HepG2 (cell line): ENCODE measurements at regions not wholly inside any gene's neighbourhood (a gene's known extent, or its start where the extent isn't known, plus 50 kb on each side); places are given as distances from the start of the nearest gene placed in this dataset.

Experiments
- ATAC-seq: fragments of 200-7000 bp; cut with Tn5 transposase; 3 replicates; pipeline ENCODE4 v1.9.1; 2020; ENCODE audit warnings: mild to moderate bottlenecking, moderate library complexity
- BruUV-seq: library from RNA; stranded (reverse); fragments of 400-500 nt; replicated peaks from 2 replicates; lab custom pipeline; 2021; lab: Mats Ljungman, UMichigan
- CTCF ChIA-PET: fragments of 300-600 bp; formaldehyde crosslinking; extraction: SDS; loops from one replicate; lab custom pipeline; 2021; ENCODE audit warnings: low total read pairs, inconsistent platforms, low intra/inter-chr PET ratio; lab: Yijun Ruan, JAX
- POLR2A ChIA-PET: fragments of 350-600 bp; sonication (Branson Sonifier 250); formaldehyde crosslinking; loops from one replicate; lab custom pipeline; 2020; ENCODE audit warnings: antibody characterized with exemption, inconsistent platforms; lab: Yijun Ruan, JAX
- DNase-seq: peaks from one replicate; pipeline ENCODE4 v3.0.0-alpha.2; 2015; ENCODE audit warnings: low spot score
- FAIRE-seq: peaks from 3 replicates; lab custom pipeline; 2011; peaks lifted over from hg19 to GRCh38; lab: Jason Lieb, UNC
- H2AFZ ChIP-seq: one replicate; pipeline ENCODE4 v1.6.1; 2011; ENCODE audit warnings: low read length, inconsistent platforms
- H3K27ac ChIP-seq: fragments of 300-600 bp; 3 replicates; pipeline ENCODE4 v1.8.0; 2011; ENCODE audit warnings: mixed run types, mild to moderate bottlenecking, mixed read lengths, low read length, inconsistent platforms; ENCODE audit not compliant: insufficient read depth; ENCODE audit errors: extremely low read length
- H3K27me3 ChIP-seq, 2 experiments: fragments of 200-600 bp in 1 of 2; 2 replicates in 1 of 2; 3 replicates in 1 of 2; pipeline versions ENCODE4 v1.6.0 to v1.8.0; 2011; ENCODE audit warnings: low read length in 2 of 2, mild to moderate bottlenecking in 2 of 2, moderate library complexity in 2 of 2, inconsistent platforms in 1 of 2; ENCODE audit not compliant: insufficient read depth in 2 of 2, control insufficient read depth in 1 of 2
- H3K36me3 ChIP-seq, 2 experiments: fragments of 200-600 bp in 1 of 2; replicated peaks in 1 of 2; 2 replicates in 1 of 2; 3 replicates in 1 of 2; pipeline versions ENCODE4 v1.5.1 to v1.8.0; 2011; ENCODE audit warnings: low read length in 2 of 2, inconsistent platforms in 1 of 2; ENCODE audit not compliant: insufficient read depth in 2 of 2, control insufficient read depth in 1 of 2
- H3K4me1 ChIP-seq: 2 replicates; pipeline ENCODE4 v1.5.1; 2012; ENCODE audit warnings: low read length, inconsistent platforms; ENCODE audit not compliant: insufficient read depth
- H3K4me2 ChIP-seq: 2 replicates; pipeline ENCODE4 v1.6.0; 2011; ENCODE audit warnings: low read depth, low read length, inconsistent platforms
- H3K4me3 ChIP-seq, 3 experiments: fragments of 200-600 bp in 1 of 3; sonication (generic), shearing (Covaris generic) in 1 of 3; replicated peaks in 1 of 3; 2 replicates each; pipeline ENCODE4 v1.5.1; 2011 to 2016; ENCODE audit warnings: low read length in 3 of 3, inconsistent platforms in 2 of 3, low read depth in 2 of 3, mild to moderate bottlenecking in 2 of 3, control low read depth in 1 of 3, mixed read lengths in 1 of 3; ENCODE audit not compliant: insufficient read depth in 1 of 3
- H3K79me2 ChIP-seq: one replicate; pipeline ENCODE4 v1.6.1; 2011; ENCODE audit warnings: low read length, inconsistent platforms; ENCODE audit not compliant: insufficient read depth
- H3K9ac ChIP-seq: 2 replicates; pipeline ENCODE4 v1.6.0; 2011; ENCODE audit warnings: mild to moderate bottlenecking, low read depth, low read length, inconsistent platforms; ENCODE audit not compliant: insufficient read depth
- H3K9me3 ChIP-seq: 2 replicates; pipeline ENCODE4 v1.5.1; 2012; ENCODE audit warnings: mild to moderate bottlenecking, low read length
- H4K20me1 ChIP-seq: 2 replicates; pipeline ENCODE4 v1.6.0; 2011; ENCODE audit warnings: inconsistent platforms, mild to moderate bottlenecking, low read length, moderate library complexity; ENCODE audit not compliant: insufficient read depth
- ARNT2 ChIP-seq: sonication (generic); formaldehyde crosslinking; IDR thresholded peaks from 2 replicates; pipeline ENCODE4 v1.8.0; 2022; ENCODE audit warnings: mild to moderate bottlenecking, low read depth, missing genetic modification reagents, moderate library complexity
- DR1 ChIP-seq: sonication (generic); formaldehyde crosslinking; IDR thresholded peaks from 2 replicates; pipeline ENCODE4 v1.8.0; 2021; ENCODE audit warnings: mild to moderate bottlenecking, missing genetic modification reagents, inconsistent platforms
- SIX1 ChIP-seq: sonication (generic); formaldehyde crosslinking; IDR thresholded peaks from 2 replicates; pipeline ENCODE4 v1.4.0; 2020; ENCODE audit warnings: missing genetic modification reagents, borderline replicate concordance
- SNAI1 ChIP-seq: sonication (generic); formaldehyde crosslinking; IDR thresholded peaks from 2 replicates; pipeline ENCODE4 v1.5.0; 2020; ENCODE audit warnings: mild to moderate bottlenecking, missing genetic modification reagents, borderline replicate concordance
- ZNF225 ChIP-seq: sonication (generic); formaldehyde crosslinking; IDR thresholded peaks from 2 replicates; pipeline ENCODE4 v1.4.0; 2020; ENCODE audit warnings: mild to moderate bottlenecking, missing genetic modification reagents
- ZNF546 ChIP-seq: sonication (generic); formaldehyde crosslinking; conservative IDR thresholded peaks from 2 replicates; pipeline ENCODE4 v1.8.1; 2023; ENCODE audit warnings: mild to moderate bottlenecking, missing genetic modification reagents
- ZNF567 ChIP-seq: sonication (generic); formaldehyde crosslinking; IDR thresholded peaks from 2 replicates; pipeline ENCODE4 v1.8.1; 2023; ENCODE audit warnings: mild to moderate bottlenecking, missing genetic modification reagents, borderline replicate concordance
- WGBS: methylation state at CpG from one replicate; pipeline ENCODE4 v1.1.6; 2017; ENCODE audit warnings: low lambda C conversion rate; 5-methylcytosine and 5-hydroxymethylcytosine counted together
- in situ Hi-C: cut with HindIII; loops from 2 replicates; pipeline ENCODE4 v1.10.0; 2017; ENCODE audit warnings: low pct_unique_long_range_greater_than_20kb; ENCODE audit not compliant: extremely low pct_ligation_motif_present
- intact Hi-C: fragments of 100-400 bp; cut with micrococcal nuclease; formaldehyde crosslinking; loops from one replicate; pipeline ENCODE4 v1.10.0; 2022; ENCODE audit not compliant: unreplicated experiment
- TF ChIP-seq, protein P1 (sequence below), 2 experiments: fragments of 450-650 bp in 1 of 2; sonication (generic) in 1 of 2; formaldehyde crosslinking; IDR thresholded peaks; 2 replicates each; pipeline versions ENCODE4 v1.5.0 to v1.8.0; 2020 to 2022; ENCODE audit warnings: mild to moderate bottlenecking in 1 of 2, missing genetic modification reagents in 1 of 2
- TF ChIP-seq, protein P2 (sequence below): sonication (generic); formaldehyde crosslinking; IDR thresholded peaks from 2 replicates; pipeline ENCODE4 v1.8.0; 2022; ENCODE audit warnings: missing genetic modification reagents, mild to moderate bottlenecking, borderline replicate concordance
- TF ChIP-seq, protein P3 (sequence below): sonication (generic); formaldehyde crosslinking; IDR thresholded peaks from 2 replicates; pipeline ENCODE4 v1.4.0; 2020; ENCODE audit warnings: missing genetic modification reagents
- TF ChIP-seq, protein P4 (sequence below): sonication (generic); formaldehyde crosslinking; IDR thresholded peaks from 2 replicates; pipeline ENCODE4 v1.4.0; 2020; ENCODE audit warnings: missing genetic modification reagents, mild to moderate bottlenecking, borderline replicate concordance
- TF ChIP-seq, protein P5 (sequence below): sonication (generic); formaldehyde crosslinking; IDR thresholded peaks from 2 replicates; pipeline ENCODE4 v1.4.0; 2020; ENCODE audit warnings: missing genetic modification reagents

DNA sequence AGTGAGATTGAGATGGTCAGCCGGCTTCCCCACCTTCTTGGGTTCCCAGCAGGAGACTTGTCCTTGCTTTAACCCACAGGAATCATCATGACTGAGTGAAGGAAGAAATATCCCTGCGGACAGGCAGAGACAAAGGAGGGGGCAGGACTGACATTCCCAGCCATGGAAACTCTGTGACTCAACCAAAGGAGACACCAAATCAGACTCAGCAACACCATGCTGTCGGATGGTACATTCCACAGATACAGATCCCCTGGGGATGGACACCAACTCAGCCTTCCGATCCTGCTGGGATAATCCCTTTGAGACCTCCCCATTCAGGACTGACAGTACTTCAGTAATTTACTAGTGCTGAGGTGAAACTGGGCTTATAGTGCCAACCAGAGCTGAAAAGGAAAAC, 518.3 kb downstream of the XIRP2 start:
- no peaks in the 10 kb centered on the region for H3K4me1 ChIP-seq
- TF ChIP-seq, protein P1, sequence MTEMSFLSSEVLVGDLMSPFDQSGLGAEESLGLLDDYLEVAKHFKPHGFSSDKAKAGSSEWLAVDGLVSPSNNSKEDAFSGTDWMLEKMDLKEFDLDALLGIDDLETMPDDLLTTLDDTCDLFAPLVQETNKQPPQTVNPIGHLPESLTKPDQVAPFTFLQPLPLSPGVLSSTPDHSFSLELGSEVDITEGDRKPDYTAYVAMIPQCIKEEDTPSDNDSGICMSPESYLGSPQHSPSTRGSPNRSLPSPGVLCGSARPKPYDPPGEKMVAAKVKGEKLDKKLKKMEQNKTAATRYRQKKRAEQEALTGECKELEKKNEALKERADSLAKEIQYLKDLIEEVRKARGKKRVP (CRISPR knock-in tag; IDR thresholded peaks at IDR 0.05): no peak
- TF ChIP-seq, protein P2, sequence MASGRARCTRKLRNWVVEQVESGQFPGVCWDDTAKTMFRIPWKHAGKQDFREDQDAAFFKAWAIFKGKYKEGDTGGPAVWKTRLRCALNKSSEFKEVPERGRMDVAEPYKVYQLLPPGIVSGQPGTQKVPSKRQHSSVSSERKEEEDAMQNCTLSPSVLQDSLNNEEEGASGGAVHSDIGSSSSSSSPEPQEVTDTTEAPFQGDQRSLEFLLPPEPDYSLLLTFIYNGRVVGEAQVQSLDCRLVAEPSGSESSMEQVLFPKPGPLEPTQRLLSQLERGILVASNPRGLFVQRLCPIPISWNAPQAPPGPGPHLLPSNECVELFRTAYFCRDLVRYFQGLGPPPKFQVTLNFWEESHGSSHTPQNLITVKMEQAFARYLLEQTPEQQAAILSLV (CRISPR knock-in tag): no peak
- TF ChIP-seq ZNF225: no peak
- TF ChIP-seq, all 625 proteins: peak for 0
- no peak overlapping the region for H3K9ac ChIP-seq
- H2AFZ ChIP-seq: no peak overlapping the region
- no peak overlapping the region for H3K4me2 ChIP-seq
- POLR2A ChIA-PET: no interaction called here
- no peaks in the 10 kb centered on the region for H3K27me3 ChIP-seq
- WGBS: 18% methylated on average over 4 of the region's 4 CpGs
- no peaks in the 10 kb centered on the region for H4K20me1 ChIP-seq
- ATAC-seq (no peak), DNase-seq (no peak), FAIRE-seq (no peak)
- CTCF ChIA-PET: no interaction called here
- in situ Hi-C loops (no loop called here), intact Hi-C loops (no loop called here)
- no peaks in the 10 kb centered on the region for H3K9me3 ChIP-seq
- no peak overlapping the region for H3K4me3 ChIP-seq
- BruUV-seq: no TSS peak
- no peak overlapping the region for H3K27ac ChIP-seq
- H3K36me3 ChIP-seq: no peaks in the 10 kb centered on the region
- no peaks in the 10 kb centered on the region for H3K79me2 ChIP-seq

DNA sequence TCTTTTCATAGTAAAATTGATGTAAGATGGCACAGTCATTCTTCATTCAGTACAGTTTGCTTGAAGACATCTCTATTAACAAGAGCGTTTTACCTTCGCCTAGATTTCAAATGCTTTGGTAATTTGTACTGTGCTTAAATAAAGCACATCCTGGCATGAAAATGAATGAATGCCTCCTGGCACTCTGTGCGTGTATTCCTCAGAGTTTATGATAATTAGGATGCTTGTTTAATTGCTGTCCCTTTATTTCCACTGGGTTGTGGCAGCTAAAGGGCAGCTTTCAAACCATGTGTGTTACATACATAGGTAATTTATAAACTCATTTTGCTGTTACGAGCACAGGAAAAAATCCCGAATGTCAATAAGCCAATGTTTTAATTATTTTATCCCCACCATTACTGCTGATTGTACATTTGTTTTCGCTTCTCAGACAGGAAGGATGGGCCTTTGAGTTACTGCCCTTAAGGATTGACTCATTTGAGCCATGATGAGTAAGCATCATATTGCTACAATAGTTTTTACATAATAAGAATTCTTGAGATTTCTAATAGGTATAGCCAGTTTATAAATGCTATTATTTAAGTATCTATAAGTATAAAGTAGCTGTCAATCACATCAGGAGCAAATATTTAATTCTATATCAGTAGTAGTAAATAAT, 516.5 kb downstream of the XIRP2 start:
- no TSS peak for BruUV-seq
- in situ Hi-C loops: no loop called here
- intact Hi-C loops: no loop called here
- Histone ChIP-seq H2AFZ (no peak overlapping the region), H3K36me3 (no peaks in the 10 kb centered on the region), H4K20me1 (no peaks in the 10 kb centered on the region), H3K9me3 (no peaks in the 10 kb centered on the region), H3K27ac (no peak overlapping the region), H3K4me2 (no peak overlapping the region), H3K9ac (no peak overlapping the region), H3K27me3 (no peaks in the 10 kb centered on the region), H3K4me1 (no peaks in the 10 kb centered on the region), H3K4me3 (no peak overlapping the region), H3K79me2 (no peaks in the 10 kb centered on the region)
- ChIA-PET POLR2A (no interaction called here), CTCF (no interaction called here)
- FAIRE-seq (no peak), ATAC-seq (no peak), DNase-seq (no peak)
- no peak for TF ChIP-seq SIX1 (CRISPR knock-in tag)
- TF ChIP-seq, protein P3, sequence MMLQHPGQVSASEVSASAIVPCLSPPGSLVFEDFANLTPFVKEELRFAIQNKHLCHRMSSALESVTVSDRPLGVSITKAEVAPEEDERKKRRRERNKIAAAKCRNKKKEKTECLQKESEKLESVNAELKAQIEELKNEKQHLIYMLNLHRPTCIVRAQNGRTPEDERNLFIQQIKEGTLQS (CRISPR knock-in tag): no peak
- TF ChIP-seq ZNF546 (CRISPR knock-in tag): no peak
- TF ChIP-seq ARNT2 (CRISPR knock-in tag): no peak
- TF ChIP-seq SNAI1 (CRISPR knock-in tag): no peak
- TF ChIP-seq, protein P4, sequence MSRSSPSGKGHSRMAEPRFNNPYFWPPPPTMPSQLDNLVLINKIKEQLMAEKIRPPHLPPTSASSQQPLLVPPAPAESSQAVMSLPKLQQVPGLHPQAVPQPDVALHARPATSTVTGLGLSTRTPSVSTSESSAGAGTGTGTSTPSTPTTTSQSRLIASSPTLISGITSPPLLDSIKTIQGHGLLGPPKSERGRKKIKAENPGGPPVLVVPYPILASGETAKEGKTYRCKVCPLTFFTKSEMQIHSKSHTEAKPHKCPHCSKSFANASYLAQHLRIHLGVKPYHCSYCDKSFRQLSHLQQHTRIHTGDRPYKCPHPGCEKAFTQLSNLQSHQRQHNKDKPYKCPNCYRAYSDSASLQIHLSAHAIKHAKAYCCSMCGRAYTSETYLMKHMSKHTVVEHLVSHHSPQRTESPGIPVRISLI (CRISPR knock-in tag): no peak
- TF ChIP-seq DR1 (CRISPR knock-in tag): no peak
- TF ChIP-seq, protein P5, sequence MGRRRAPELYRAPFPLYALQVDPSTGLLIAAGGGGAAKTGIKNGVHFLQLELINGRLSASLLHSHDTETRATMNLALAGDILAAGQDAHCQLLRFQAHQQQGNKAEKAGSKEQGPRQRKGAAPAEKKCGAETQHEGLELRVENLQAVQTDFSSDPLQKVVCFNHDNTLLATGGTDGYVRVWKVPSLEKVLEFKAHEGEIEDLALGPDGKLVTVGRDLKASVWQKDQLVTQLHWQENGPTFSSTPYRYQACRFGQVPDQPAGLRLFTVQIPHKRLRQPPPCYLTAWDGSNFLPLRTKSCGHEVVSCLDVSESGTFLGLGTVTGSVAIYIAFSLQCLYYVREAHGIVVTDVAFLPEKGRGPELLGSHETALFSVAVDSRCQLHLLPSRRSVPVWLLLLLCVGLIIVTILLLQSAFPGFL (CRISPR knock-in tag): no peak
- no peak for TF ChIP-seq ZNF567 (CRISPR knock-in tag)
- 14% methylated on average over 6 of the region's 6 CpGs for WGBS
